ENCODE measurements at regions not wholly inside any gene's neighbourhood (a gene's known extent, or its start where the extent isn't known, plus 50 kb on each side); places are given as distances from the start of the nearest gene placed in this dataset.
"Not testable (repeated sequence)": the region's sequence is repeated elsewhere in the genome, so short reads cannot be mapped to it uniquely, and the experiment has no call there.

DNA sequence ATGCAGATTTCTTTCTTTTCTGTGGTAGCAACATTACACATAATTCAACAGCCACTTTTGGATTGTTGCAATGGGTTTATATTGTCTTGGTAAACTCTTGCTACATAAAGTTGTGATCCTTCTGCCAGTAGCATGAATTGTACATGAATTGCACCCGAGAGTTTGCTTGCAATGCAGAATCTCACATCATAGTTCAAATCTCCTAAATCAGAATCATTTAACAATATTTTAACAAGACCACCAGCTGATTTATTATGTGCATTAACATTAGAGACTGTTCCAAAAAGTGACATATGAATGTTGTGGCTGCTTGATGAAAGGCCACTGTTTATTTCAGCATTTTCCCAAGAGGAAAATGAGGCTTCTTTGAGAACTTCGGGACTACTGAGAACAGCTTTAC lies 1491.8 kb upstream of the NUDT12 start:
- H3K79me2 ChIP-seq (ENCODE audit: control insufficient read depth, insufficient read depth, low read length): no peaks in the 10 kb centered on the region
- dilution Hi-C loops (cut with MboI; ENCODE audit: extremely low pct_ligation_motif_present, low sequenced_read_pairs): no loop called here
- no peak overlapping the region for H3K27ac ChIP-seq (ENCODE audit: control insufficient read depth, insufficient read depth, low read length)
- H3K4me2 ChIP-seq (ENCODE audit: control insufficient read depth, extremely low read depth, insufficient read depth, low read depth, low read length): no peak overlapping the region
- H2AFZ ChIP-seq (ENCODE audit: control insufficient read depth, low read length): no peak overlapping the region
- H3K4me3 ChIP-seq (ENCODE audit: control insufficient read depth in 2 of 3, extremely low read depth in 1 of 3, insufficient read depth in 2 of 3, low read depth in 1 of 3, low read length in 3 of 3): no peak overlapping the region
- TF ChIP-seq EZH2 (IDR thresholded peaks at IDR 0.05; ENCODE audit: low read length): no peak
- TF ChIP-seq, protein P1, sequence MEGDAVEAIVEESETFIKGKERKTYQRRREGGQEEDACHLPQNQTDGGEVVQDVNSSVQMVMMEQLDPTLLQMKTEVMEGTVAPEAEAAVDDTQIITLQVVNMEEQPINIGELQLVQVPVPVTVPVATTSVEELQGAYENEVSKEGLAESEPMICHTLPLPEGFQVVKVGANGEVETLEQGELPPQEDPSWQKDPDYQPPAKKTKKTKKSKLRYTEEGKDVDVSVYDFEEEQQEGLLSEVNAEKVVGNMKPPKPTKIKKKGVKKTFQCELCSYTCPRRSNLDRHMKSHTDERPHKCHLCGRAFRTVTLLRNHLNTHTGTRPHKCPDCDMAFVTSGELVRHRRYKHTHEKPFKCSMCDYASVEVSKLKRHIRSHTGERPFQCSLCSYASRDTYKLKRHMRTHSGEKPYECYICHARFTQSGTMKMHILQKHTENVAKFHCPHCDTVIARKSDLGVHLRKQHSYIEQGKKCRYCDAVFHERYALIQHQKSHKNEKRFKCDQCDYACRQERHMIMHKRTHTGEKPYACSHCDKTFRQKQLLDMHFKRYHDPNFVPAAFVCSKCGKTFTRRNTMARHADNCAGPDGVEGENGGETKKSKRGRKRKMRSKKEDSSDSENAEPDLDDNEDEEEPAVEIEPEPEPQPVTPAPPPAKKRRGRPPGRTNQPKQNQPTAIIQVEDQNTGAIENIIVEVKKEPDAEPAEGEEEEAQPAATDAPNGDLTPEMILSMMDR (optimal IDR thresholded peaks at IDR 0.05 in 1 of 3, IDR thresholded peaks at IDR 0.05 in 1 of 3, conservative IDR thresholded peaks at IDR 0.05 in 1 of 3; ENCODE audit: extremely low read depth in 1 of 3, insufficient read depth in 2 of 3, low read length in 3 of 3): no peak
- H3K9me1 ChIP-seq (ENCODE audit: control insufficient read depth, extremely low read depth, insufficient read depth, low read length): no peaks in the 10 kb centered on the region
- H3K9ac ChIP-seq (ENCODE audit: control insufficient read depth, extremely low read depth, insufficient read depth, low read length): no peak overlapping the region
- H4K20me1 ChIP-seq (ENCODE audit: control insufficient read depth, extremely low read depth, insufficient read depth, low read length): no peaks in the 10 kb centered on the region
- FAIRE-seq: no peak
- H3K9me3 ChIP-seq (ENCODE audit: control insufficient read depth, low read depth, low read length): peaks cover 5% of the 10 kb centered on the region
- H3K27me3 ChIP-seq (ENCODE audit: control insufficient read depth, extremely low read depth, insufficient read depth, low read length): no peaks in the 10 kb centered on the region
- H3K36me3 ChIP-seq (ENCODE audit: control insufficient read depth in 2 of 2, extremely low read depth in 1 of 2, insufficient read depth in 2 of 2, low read length in 2 of 2): no peaks in the 10 kb centered on the region
- H3K4me1 ChIP-seq (ENCODE audit: control insufficient read depth, extremely low read depth, insufficient read depth, low read length): no peaks in the 10 kb centered on the region
- no peak for DNase-seq (ENCODE audit: low read depth, low spot score)

DNA sequence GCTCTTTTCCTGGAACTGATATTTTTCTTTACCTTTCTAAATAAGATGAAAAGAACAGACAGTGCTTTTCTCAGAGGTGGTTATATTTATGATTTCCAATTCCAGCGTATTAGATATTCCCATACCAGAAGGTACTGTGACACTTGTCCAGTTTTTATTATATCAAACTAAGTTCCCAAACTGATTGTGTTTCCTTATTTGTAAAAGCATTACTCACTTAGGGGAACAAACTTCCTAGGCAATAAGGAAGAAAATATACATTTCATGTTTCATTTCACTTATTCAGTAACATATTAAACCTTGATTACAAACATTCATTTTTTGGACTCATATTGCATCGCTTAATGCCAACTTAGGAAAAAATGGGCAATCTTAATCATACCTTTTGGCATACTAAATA lies 1480.0 kb upstream of the NUDT12 start:
- H3K79me2 ChIP-seq (ENCODE audit: control insufficient read depth, insufficient read depth, low read length): no peaks in the 10 kb centered on the region
- H2AFZ ChIP-seq (ENCODE audit: control insufficient read depth, low read length): no peak overlapping the region
- no peak overlapping the region for H3K4me2 ChIP-seq (ENCODE audit: control insufficient read depth, extremely low read depth, insufficient read depth, low read depth, low read length)
- no peaks in the 10 kb centered on the region for H3K27me3 ChIP-seq (ENCODE audit: control insufficient read depth, extremely low read depth, insufficient read depth, low read length)
- no peak overlapping the region for H3K27ac ChIP-seq (ENCODE audit: control insufficient read depth, insufficient read depth, low read length)
- dilution Hi-C loops (cut with MboI; ENCODE audit: extremely low pct_ligation_motif_present, low sequenced_read_pairs): no loop called here
- FAIRE-seq (no peak), DNase-seq (ENCODE audit: low read depth, low spot score) (no peak)
- TF ChIP-seq, protein P1 (optimal IDR thresholded peaks at IDR 0.05 in 1 of 3, IDR thresholded peaks at IDR 0.05 in 1 of 3, conservative IDR thresholded peaks at IDR 0.05 in 1 of 3; ENCODE audit: extremely low read depth in 1 of 3, insufficient read depth in 2 of 3, low read length in 3 of 3): no peak
- H3K36me3 ChIP-seq (ENCODE audit: control insufficient read depth in 2 of 2, extremely low read depth in 1 of 2, insufficient read depth in 2 of 2, low read length in 2 of 2): no peaks in the 10 kb centered on the region
- H3K4me1 ChIP-seq (ENCODE audit: control insufficient read depth, extremely low read depth, insufficient read depth, low read length): no peaks in the 10 kb centered on the region
- no peaks in the 10 kb centered on the region for H4K20me1 ChIP-seq (ENCODE audit: control insufficient read depth, extremely low read depth, insufficient read depth, low read length)
- no peak overlapping the region for H3K9ac ChIP-seq (ENCODE audit: control insufficient read depth, extremely low read depth, insufficient read depth, low read length)
- no peaks in the 10 kb centered on the region for H3K9me3 ChIP-seq (ENCODE audit: control insufficient read depth, low read depth, low read length)
- no peak overlapping the region for H3K4me3 ChIP-seq (ENCODE audit: control insufficient read depth in 2 of 3, extremely low read depth in 1 of 3, insufficient read depth in 2 of 3, low read depth in 1 of 3, low read length in 3 of 3)
- no peaks in the 10 kb centered on the region for H3K9me1 ChIP-seq (ENCODE audit: control insufficient read depth, extremely low read depth, insufficient read depth, low read length)

DNA sequence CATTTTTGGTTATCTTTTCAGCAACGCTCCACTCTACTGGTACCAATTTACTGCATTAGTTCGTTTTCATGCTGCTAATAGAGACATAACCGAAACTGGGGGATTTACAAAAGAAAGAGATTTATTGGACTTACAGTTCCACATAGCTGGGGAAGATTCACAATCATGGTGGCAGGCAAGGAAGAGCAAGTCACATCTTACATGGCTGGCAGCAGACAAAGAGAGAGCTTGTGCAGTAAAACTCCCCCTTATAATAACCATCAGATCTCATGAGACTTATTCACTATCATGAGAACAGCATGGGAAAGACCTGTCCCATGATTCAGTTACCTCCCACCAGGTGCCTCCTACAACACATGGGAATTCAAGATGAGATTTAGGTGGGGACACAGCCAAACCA lies 1474.2 kb upstream of the NUDT12 start:
- H2AFZ ChIP-seq (ENCODE audit: control insufficient read depth, low read length); H3K27ac ChIP-seq (ENCODE audit: control insufficient read depth, insufficient read depth, low read length); H3K9me3 ChIP-seq (ENCODE audit: control insufficient read depth, low read depth, low read length); H3K27me3 ChIP-seq (ENCODE audit: control insufficient read depth, extremely low read depth, insufficient read depth, low read length); H3K9ac ChIP-seq (ENCODE audit: control insufficient read depth, extremely low read depth, insufficient read depth, low read length); H3K79me2 ChIP-seq (ENCODE audit: control insufficient read depth, insufficient read depth, low read length); H3K36me3 ChIP-seq (ENCODE audit: control insufficient read depth in 2 of 2, extremely low read depth in 1 of 2, insufficient read depth in 2 of 2, low read length in 2 of 2); H4K20me1 ChIP-seq (ENCODE audit: control insufficient read depth, extremely low read depth, insufficient read depth, low read length); DNase-seq (ENCODE audit: low read depth, low spot score); H3K9me1 ChIP-seq (ENCODE audit: control insufficient read depth, extremely low read depth, insufficient read depth, low read length); FAIRE-seq; dilution Hi-C loops (cut with MboI; ENCODE audit: extremely low pct_ligation_motif_present, low sequenced_read_pairs); H3K4me2 ChIP-seq (ENCODE audit: control insufficient read depth, extremely low read depth, insufficient read depth, low read depth, low read length); H3K4me3 ChIP-seq (ENCODE audit: control insufficient read depth in 2 of 3, extremely low read depth in 1 of 3, insufficient read depth in 2 of 3, low read depth in 1 of 3, low read length in 3 of 3); H3K4me1 ChIP-seq (ENCODE audit: control insufficient read depth, extremely low read depth, insufficient read depth, low read length): not testable (repeated sequence)
